Fibroblast of pulmonary artery (primary cell): ENCODE measurements at regions not wholly inside any gene's neighbourhood (a gene's known extent, or its start where the extent isn't known, plus 50 kb on each side); places are given as distances from the start of the nearest gene placed in this dataset.

ENCODE experiments used
- DNase-seq: peaks from one replicate; pipeline ENCODE4 v3.0.0-alpha.2; 2010; ENCODE audit warnings: low read depth
- H3K4me3 ChIP-seq: replicated peaks from 2 replicates; pipeline ENCODE4 v1.5.1; 2011; ENCODE audit warnings: low read depth, mild to moderate bottlenecking, control low read depth, low read length, moderate library complexity
- CTCF ChIP-seq: IDR thresholded peaks from 2 replicates; pipeline ENCODE4 v1.5.1; 2011; ENCODE audit warnings: mild to moderate bottlenecking, control low read depth, low read length, inconsistent platforms; ENCODE audit errors: missing control alignments

- no peak overlapping the region for H3K4me3 ChIP-seq
- DNase-seq, result no peak
- TF ChIP-seq CTCF, result no peak
Observed at GRCh38 chr7:1296356-1296981, 63.8 kb downstream of the UNCX start.

GRCh38 chr7:1297017-1297960 lies 64.6 kb downstream of the UNCX start:
- DNase-seq, result no peak
- no peak for TF ChIP-seq CTCF
- H3K4me3 ChIP-seq, result no peak overlapping the region

GRCh38 chr7:1298051-1298930 lies 65.6 kb downstream of the UNCX start:
- no peak overlapping the region for H3K4me3 ChIP-seq
- DNase-seq, result no peak
- no peak for TF ChIP-seq CTCF

GRCh38 chr7:1298931-1299885 lies 66.5 kb downstream of the UNCX start:
- no peak for DNase-seq
- TF ChIP-seq CTCF, result no peak

GRCh38 chr7:1300206-1300605 lies 67.5 kb downstream of the UNCX start:
- H3K4me3 ChIP-seq, result no peak overlapping the region
- no peak for DNase-seq
- no peak for TF ChIP-seq CTCF

More at GRCh38 chr7:1298931-1299885, 66.5 kb downstream of the UNCX start:
- H3K4me3 ChIP-seq, result no peak overlapping the region

- DNase-seq, result no peak
- H3K4me3 ChIP-seq, result no peak overlapping the region
- no peak for TF ChIP-seq CTCF
Observed at GRCh38 chr7:1300636-1301035, 68.0 kb downstream of the UNCX start.
